OCI-LY1 (cell line): ENCODE measurements at regions not wholly inside any gene's neighbourhood (a gene's known extent, or its start where the extent isn't known, plus 50 kb on each side); places are given as distances from the start of the nearest gene placed in this dataset.

Experiments
- H2AFZ ChIP-seq: fragments of 200-600 bp; sonication (generic), shearing (Covaris generic); 2 replicates; pipeline ENCODE4 v1.6.0; 2014; ENCODE audit warnings: antibody characterized with exemption, mild to moderate bottlenecking, low read length
- H3F3A ChIP-seq: fragments of 200-600 bp; sonication (generic), shearing (Covaris generic); 2 replicates; pipeline ENCODE4 v1.6.0; 2014; ENCODE audit warnings: mild to moderate bottlenecking, antibody characterized with exemption, low read length, moderate library complexity; ENCODE audit not compliant: insufficient read depth
- H3K27ac ChIP-seq: fragments of 200-600 bp; sonication (generic); 2 replicates; pipeline ENCODE4 v1.5.1; 2014; ENCODE audit warnings: low read length, mixed run types, mild to moderate bottlenecking, low read depth; ENCODE audit not compliant: poor library complexity, severe bottlenecking
- H3K27me3 ChIP-seq: fragments of 200-600 bp; sonication (generic); 2 replicates; pipeline ENCODE4 v1.6.0; 2014; ENCODE audit warnings: antibody characterized with exemption, mild to moderate bottlenecking, low read length, moderate library complexity; ENCODE audit not compliant: insufficient read depth
- H3K36me3 ChIP-seq: fragments of 200-600 bp; sonication (generic); 2 replicates; pipeline ENCODE4 v1.6.1; 2014; ENCODE audit warnings: mild to moderate bottlenecking, antibody characterized with exemption, low read length, moderate library complexity, mixed read lengths; ENCODE audit not compliant: insufficient read depth
- H3K4me1 ChIP-seq: fragments of 200-600 bp; sonication (generic); 2 replicates; pipeline ENCODE4 v1.5.1; 2014; ENCODE audit warnings: mild to moderate bottlenecking, low read length, moderate library complexity; ENCODE audit not compliant: insufficient read depth, severe bottlenecking
- H3K4me2 ChIP-seq: fragments of 200-600 bp; sonication (generic), shearing (Covaris generic); 2 replicates; pipeline ENCODE4 v1.6.1; 2014; ENCODE audit warnings: low read length
- H3K4me3 ChIP-seq: fragments of 200-600 bp; sonication (generic); 2 replicates; pipeline ENCODE4 v1.5.1; 2014; ENCODE audit warnings: low read length, low read depth, mild to moderate bottlenecking, mixed read lengths; ENCODE audit not compliant: poor library complexity, severe bottlenecking
- H3K79me2 ChIP-seq: fragments of 200-600 bp; shearing (Covaris generic); 2 replicates; pipeline ENCODE4 v1.6.1; 2016; ENCODE audit warnings: mixed run types, low read length, mixed read lengths; ENCODE audit not compliant: insufficient read depth
- H3K9ac ChIP-seq: fragments of 200-600 bp; sonication (generic), shearing (Covaris generic); 2 replicates; pipeline ENCODE4 v1.6.1; 2014; ENCODE audit warnings: mild to moderate bottlenecking, low read length, mixed read lengths
- H3K9me2 ChIP-seq: fragments of 200-600 bp; sonication (generic), shearing (Covaris generic); 2 replicates; pipeline ENCODE4 v1.6.1; 2014; ENCODE audit warnings: low read depth, mild to moderate bottlenecking, low read length, mixed read lengths
- H3K9me3 ChIP-seq: fragments of 200-600 bp; shearing (Covaris generic); 2 replicates; pipeline ENCODE4 v1.6.1; 2014; ENCODE audit warnings: low read length, mixed read lengths
- H4K20me1 ChIP-seq: fragments of 200-600 bp; sonication (generic), shearing (Covaris generic); 2 replicates; pipeline ENCODE4 v1.6.0; 2016; ENCODE audit warnings: mild to moderate bottlenecking, low read length; ENCODE audit not compliant: insufficient read depth
- EZH2 ChIP-seq: fragments of 200-600 bp; sonication (generic), shearing (Covaris generic); IDR thresholded peaks from 2 replicates; pipeline ENCODE4 v1.8.0; 2017; ENCODE audit warnings: borderline replicate concordance, mixed run types, mild to moderate bottlenecking, antibody characterized with exemption, low read length, moderate library complexity, mixed read lengths
- TF ChIP-seq, protein P1 (sequence below): fragments of 200-600 bp; sonication (generic), shearing (Covaris generic); IDR thresholded peaks from 2 replicates; pipeline ENCODE4 v1.5.1; 2017; ENCODE audit warnings: mild to moderate bottlenecking, antibody characterized with exemption, low read length, moderate library complexity, mixed read lengths

DNA sequence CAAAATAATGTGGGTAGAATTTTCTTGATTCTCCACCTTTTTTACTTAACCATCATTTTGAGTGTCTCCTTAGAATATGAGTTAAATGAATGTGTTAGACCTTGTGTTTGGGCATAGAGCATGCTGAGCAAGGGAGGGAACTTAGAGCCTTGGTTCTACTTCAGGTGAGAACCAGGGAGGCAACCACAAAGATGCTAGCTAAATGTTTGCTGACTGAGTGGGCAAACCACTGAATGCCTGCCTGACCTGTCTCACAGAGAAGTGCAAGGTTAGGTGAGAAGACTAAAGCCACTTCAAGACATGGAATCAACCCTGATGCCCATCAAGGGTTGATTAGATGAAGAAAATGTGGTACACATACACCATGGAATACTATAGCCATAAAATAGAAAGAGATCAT lies 242.6 kb upstream of the ZNF32 start:
- TF ChIP-seq EZH2, result no peak
- TF ChIP-seq, protein P1, sequence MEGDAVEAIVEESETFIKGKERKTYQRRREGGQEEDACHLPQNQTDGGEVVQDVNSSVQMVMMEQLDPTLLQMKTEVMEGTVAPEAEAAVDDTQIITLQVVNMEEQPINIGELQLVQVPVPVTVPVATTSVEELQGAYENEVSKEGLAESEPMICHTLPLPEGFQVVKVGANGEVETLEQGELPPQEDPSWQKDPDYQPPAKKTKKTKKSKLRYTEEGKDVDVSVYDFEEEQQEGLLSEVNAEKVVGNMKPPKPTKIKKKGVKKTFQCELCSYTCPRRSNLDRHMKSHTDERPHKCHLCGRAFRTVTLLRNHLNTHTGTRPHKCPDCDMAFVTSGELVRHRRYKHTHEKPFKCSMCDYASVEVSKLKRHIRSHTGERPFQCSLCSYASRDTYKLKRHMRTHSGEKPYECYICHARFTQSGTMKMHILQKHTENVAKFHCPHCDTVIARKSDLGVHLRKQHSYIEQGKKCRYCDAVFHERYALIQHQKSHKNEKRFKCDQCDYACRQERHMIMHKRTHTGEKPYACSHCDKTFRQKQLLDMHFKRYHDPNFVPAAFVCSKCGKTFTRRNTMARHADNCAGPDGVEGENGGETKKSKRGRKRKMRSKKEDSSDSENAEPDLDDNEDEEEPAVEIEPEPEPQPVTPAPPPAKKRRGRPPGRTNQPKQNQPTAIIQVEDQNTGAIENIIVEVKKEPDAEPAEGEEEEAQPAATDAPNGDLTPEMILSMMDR, result no peak
- Histone ChIP-seq H3K27me3 (no peaks in the 10 kb centered on the region), H3K4me1 (no peaks in the 10 kb centered on the region), H3K4me2 (no peak overlapping the region), H2AFZ (no peak overlapping the region), H3K36me3 (no peaks in the 10 kb centered on the region), H3K27ac (no peak overlapping the region), H3K4me3 (no peak overlapping the region), H3F3A (no peaks in the 10 kb centered on the region), H4K20me1 (no peaks in the 10 kb centered on the region), H3K9me2 (no peaks in the 10 kb centered on the region), H3K9ac (no peak overlapping the region), H3K9me3 (no peaks in the 10 kb centered on the region), H3K79me2 (no peaks in the 10 kb centered on the region)

DNA sequence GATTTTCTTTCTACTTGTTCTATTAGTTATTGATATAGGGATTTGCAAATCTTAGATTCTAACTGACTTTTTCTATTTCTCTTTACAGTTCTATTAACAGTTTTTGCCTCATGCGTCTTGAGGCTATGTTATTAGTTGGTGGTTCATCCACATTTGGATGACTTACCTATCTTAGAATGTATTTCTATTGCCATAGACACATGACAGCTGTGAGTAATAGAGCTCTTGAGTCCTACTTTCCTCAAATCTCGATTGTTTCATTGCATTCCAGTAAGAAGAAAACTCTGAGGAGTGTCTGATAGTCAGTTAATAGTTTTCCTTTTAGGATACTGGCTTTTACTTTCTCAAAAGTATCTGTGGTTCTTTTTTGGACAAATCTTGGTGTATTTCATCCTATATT lies 241.4 kb upstream of the ZNF32 start:
- Histone ChIP-seq H3K9ac (no peak overlapping the region), H3K4me2 (no peak overlapping the region), H2AFZ (no peak overlapping the region), H3K9me3 (no peaks in the 10 kb centered on the region), H3K9me2 (no peaks in the 10 kb centered on the region), H3K27me3 (no peaks in the 10 kb centered on the region), H3K36me3 (no peaks in the 10 kb centered on the region), H3K4me3 (no peak overlapping the region), H3K4me1 (no peaks in the 10 kb centered on the region), H3K27ac (no peak overlapping the region), H3K79me2 (no peaks in the 10 kb centered on the region), H4K20me1 (no peaks in the 10 kb centered on the region), H3F3A (no peaks in the 10 kb centered on the region)
- TF ChIP-seq EZH2, result no peak
- TF ChIP-seq, protein P1, result no peak

DNA sequence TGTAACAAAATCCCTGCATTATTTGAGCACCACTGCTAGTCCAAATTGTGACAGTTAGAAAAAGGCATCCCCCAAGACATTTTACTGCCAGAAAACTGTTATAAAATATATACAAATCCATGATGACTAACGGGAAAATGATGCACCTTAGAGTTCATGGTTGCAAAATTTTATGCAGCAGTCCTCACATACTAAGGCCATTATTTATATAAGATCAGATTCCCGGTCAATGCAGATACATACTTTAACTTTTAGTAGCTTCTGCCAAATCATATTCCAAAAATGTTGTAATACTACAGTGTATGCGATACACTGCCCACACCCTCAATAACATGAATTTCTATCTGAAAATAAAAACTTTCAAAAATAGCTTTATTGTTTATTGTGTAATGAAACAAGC lies 239.9 kb upstream of the ZNF32 start:
- no peak overlapping the region for H2AFZ ChIP-seq
- no peak overlapping the region for H3K4me3 ChIP-seq
- H3K4me1 ChIP-seq, result no peaks in the 10 kb centered on the region
- no peak overlapping the region for H3K27ac ChIP-seq
- no peaks in the 10 kb centered on the region for H3K9me2 ChIP-seq
- H3K36me3 ChIP-seq, result no peaks in the 10 kb centered on the region
- H3K9me3 ChIP-seq, result no peaks in the 10 kb centered on the region
- no peaks in the 10 kb centered on the region for H3K79me2 ChIP-seq
- no peaks in the 10 kb centered on the region for H3K27me3 ChIP-seq
- H3K4me2 ChIP-seq, result no peak overlapping the region
- H4K20me1 ChIP-seq, result no peaks in the 10 kb centered on the region
- TF ChIP-seq EZH2, result no peak
- TF ChIP-seq, protein P1, result no peak
- H3K9ac ChIP-seq, result no peak overlapping the region
- H3F3A ChIP-seq, result no peaks in the 10 kb centered on the region
